ENCODE measurements at regions not wholly inside any gene's neighbourhood (a gene's known extent, or its start where the extent isn't known, plus 50 kb on each side); places are given as distances from the start of the nearest gene placed in this dataset.

DNA sequence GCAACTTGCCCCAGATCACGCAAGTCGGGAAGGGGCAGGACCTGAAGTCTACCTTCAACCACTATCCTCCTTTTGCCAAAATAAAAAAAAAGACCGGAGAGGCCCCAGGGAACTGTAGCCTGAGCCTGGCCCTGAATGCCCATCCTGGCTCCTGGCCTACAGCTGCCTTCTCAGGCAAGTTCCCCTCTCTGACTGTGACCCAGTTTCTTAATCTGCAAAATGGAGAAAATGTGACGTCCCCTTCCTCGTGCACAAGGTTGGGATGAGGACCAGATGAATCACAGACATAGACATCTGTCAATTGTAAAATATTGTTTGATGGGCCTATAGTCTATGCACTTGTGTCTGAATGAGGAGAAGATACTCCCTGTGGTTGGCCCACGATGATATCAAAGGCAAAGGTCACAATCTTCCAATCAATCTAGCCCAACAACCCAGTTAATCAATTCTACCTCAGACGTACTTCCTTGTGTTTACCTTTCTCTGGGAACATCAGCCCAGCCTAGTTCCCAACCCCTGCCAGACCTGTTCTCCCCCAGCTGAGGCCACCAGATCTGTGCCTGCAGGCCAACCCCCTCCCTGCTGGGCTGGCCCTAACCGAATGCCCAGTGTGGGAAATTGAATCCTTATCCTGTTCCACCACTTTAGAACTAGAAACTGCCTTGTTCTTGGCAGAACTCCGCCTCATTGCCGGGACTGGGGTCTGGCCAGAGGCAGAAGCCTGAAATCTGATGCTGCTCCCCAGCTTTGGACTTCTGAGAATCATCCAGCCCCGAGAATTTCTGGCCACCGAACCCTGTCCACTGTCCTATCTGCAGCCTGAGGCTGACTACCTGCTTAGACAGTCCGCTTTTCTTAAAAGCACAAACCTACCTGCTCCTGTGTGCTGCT is 101.8 kb upstream of the LIPC start:
- DNase-seq: peak; percentile 63

DNA sequence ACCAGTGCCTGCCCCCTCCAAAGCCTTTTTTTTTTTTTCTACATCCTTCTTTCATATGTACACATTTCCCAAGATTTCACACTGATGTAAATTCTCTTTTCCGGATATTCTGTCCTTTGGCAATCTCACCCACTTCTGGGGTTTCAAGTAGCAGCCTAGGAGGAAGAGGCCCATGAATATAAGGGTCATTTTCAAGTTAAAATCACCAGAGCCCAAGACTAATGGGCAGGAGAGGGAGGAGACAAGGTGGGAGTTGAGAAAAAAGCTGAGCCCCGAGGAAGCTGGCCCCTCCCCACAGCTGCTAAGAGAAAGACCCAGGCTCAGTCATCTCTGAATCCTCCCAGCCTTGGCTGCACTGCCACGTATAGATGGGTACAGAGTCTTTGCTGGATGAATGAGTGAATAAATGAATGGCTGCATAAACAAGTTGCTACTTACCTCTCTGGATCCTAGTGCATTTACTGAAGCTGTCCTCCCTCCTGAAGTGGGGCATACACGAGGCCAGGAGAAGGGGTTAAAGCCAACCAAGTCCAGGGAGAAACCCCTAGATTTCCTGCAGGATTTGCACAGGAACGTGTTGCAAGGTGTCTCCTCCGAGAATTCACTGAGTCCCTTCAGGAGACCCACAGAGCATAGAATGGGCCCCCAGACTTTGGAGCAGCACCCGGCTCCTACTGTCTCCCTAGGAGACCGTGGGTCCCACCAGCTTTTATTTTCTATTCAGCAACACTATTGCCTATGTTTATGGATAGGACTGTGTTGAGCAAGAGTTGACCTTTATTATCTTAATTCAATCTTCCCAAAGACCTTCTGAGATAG is 100.8 kb upstream of the LIPC start:
- DNase-seq: no peak

DNA sequence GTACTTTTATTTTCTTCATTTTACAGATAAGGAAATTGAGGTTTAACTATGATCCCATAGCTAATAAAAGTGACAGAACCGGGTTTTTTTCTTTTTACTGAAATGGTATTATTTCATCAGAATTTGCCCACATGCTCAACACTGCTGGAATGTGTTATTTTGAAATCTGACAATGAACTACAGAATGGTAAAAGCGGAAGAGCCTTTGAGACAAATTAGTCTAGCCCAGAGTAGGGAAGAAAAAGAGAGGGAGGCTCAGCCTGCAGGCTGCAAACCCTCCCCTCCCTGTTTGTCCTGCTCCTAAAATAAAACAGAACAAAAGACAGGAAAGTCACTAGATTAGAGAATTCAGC is 100.3 kb upstream of the LIPC start:
- no peak for DNase-seq

DNA sequence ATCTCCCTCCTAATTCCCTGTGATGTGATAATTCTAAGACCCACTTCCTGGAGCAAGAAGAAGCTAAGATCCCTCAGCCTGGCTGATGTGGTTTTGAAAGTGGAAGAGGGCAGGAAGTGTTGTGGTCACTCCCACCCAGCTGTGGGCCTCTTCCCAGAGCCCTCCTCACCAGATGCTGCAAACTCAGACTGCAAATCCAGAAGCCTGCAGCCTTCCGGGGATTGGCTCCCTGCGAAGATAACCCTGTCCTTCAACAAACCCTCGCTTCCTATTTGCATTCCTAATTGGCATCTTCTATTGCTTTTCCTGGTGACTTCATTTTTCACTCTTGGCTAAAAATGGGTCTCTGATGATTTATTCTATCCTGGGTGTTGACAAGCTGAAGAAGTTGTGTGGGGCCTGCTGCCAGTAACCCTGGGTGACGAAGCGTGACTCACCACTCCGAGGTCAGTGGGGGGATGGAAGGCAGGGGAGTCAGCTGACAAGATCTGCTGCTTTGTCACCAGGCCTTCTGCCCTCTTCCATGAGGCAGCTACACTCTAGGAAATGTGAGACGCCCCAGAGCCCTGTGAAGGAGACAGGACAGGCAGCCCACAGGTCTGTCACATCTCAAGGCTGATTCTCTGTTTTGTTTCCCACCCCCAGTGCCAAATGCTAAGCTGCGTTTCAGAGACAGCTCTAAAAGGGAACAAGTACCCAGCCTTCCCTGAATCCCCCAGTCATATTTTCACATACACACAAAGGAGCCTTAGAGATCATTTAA is 99.7 kb upstream of the LIPC start:
- peak; percentile 92 for DNase-seq

DNA sequence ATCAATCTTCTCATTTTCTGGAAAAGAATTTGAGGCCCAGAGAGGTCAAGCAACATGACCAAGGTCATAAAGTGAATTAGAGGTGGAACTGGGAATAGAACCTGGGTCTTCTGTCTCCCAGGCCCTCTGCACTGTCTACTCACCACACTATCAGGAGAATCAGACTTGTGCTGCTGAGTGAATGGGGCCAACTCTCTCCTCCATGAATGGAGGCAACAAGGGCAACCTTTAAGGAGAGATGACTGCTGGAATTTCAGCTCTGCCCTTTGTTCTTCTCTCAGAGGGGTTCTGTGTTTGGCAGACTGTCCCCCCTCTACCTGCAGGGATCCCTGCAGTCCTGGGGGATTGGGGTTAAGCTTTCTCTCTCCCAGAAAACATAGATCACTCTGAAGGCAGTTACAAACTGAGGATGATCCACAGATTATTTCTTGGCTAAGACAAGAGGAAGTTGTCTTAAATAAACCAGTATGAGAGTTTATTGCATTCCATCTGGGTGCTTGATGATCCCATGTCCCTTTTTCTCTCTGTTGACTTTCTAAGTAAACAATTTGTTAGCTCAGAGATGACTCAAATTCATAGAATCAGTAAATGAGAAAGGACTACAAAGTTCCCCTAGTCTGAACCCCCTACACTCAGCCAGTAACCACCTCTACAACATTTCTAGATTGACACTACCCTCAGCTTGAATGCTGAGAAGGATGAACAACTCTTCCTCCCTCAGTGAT is 99.0 kb upstream of the LIPC start:
- peak; percentile 26 for DNase-seq

DNA sequence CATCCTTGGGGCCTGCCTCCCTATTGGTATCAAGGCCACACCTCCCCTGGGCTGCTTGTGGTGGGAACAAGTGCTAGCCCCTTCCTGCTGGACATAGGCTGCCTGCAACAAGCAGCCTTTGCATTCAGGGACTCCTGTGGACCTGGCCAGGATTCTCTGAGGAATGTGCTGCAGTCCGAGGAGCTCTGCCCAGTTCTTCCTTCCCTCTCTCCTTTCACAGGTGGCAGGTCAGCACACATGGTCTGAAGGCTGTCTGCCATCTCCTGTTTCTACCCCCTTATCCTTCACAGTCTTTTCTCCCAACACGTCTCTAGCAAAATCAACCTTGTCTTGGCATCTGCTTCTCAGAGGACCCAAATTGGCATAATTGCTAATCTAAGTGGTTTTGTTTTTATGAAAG is 97.0 kb upstream of the LIPC start:
- no peak for DNase-seq

DNA sequence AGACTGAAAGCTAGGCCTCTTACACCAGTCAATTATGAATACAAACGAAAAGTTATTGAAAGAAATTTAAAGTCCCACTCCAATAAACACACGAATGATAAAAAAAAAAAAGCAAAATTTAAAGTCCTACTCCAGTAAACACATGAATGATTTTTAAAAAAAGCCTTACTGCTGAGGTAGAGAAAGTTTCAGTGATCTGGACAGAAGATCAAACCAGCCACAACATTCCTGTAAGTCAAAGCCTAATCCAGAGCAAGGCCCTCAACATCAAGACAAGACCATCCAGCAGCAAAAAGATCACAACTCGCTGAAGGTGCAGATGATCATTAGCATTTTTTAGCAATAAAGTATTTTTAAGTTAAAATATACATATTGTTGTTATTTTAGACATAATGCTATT is 95.6 kb upstream of the LIPC start:
- DNase-seq: no peak

DNA sequence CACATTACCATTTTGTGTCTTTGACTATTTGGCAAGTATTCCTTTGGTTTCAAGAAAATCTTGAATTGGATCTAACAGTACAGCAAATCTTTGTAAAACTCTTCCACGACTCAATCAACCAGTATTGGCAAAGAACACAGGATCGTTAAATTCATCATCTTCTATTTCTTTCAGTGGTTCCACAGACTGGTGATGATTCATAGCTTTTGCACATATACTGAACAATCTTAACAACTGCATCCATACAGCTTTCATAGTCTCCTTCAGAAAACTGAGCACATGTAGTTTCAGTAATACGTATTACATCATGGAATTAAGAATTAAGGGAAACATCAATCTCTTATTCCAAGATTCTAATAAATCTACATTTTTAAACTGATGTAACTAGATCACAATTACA is 91.6 kb upstream of the LIPC start:
- DNase-seq: no peak

DNA sequence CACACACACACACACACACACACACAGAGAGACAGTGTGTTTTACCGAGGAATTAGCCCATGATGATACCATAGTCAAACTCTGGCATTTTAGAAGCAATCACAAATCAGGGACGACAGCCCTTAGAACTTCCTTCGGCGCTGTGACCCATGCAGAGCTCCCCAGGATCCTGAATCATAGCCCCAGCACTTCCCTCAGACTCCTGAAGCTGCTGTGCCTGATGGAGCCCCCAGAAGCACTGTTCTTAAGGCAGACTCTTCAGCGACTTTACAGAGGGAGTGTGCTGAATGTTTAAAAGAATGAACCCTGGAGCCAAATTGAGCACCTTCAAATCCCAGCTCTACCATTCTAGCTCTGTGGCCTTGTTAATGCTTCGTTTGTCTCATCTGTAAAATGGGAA is 89.3 kb upstream of the LIPC start:
- DNase-seq: no peak

DNA sequence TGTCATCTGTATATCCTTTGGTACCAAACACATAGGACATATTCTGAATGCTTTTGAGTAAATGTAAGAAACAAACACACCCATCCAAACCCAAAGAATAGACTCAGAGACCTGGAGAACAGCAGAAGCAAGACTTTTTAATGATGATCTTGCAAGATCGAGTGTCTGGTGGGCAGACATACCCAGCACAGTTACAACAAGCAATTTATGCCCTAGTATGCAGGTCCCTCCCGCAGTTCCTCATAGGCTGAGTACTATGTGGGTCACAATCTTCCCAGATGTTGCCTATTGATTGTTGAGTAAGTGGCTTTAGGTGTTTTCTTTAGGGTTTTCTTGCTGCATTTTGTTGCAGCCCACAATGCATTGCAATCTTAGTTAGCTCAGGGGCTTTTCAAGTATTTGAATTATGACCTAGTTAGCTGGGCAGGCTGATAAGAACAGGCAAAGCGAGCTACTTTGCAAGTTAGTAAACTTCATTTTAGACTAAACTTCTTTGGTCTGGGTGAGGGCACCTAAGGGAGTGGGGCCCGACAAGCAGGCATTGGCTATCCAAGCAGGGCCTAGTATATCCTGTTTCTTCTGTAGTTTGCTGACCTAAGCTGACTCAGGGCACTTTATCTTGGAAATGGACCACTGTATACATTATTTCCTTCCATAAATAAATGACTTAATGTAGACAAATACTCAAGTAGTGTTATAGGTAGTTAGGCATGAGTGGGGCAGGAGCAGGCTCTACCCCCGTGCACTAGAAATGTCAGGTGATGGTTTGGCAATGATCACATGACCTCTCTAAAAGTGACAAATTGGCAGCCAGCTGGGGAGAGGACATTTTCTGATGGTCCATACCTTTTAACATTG is 87.3 kb upstream of the LIPC start:
- no peak for DNase-seq

DNA sequence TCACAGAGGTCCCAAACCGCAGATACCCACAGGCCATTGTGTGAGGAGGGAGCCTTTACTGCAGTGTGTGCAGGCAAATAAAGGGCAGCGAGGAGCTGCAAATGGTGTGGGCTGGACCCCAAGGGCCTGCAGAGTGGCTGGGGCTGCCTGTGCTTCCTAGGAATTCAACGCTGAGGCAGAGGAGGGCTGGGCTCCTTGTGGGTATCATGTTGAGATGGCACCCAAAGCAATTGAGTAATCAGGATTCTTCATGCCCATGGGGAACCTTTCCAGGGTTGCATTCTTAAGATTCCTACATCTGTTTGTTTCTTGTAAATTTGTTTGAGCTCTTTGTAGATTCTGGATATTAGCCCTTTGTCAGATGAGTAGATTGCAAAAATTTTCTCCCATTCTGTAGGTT is 85.4 kb upstream of the LIPC start:
- no peak for DNase-seq

DNA sequence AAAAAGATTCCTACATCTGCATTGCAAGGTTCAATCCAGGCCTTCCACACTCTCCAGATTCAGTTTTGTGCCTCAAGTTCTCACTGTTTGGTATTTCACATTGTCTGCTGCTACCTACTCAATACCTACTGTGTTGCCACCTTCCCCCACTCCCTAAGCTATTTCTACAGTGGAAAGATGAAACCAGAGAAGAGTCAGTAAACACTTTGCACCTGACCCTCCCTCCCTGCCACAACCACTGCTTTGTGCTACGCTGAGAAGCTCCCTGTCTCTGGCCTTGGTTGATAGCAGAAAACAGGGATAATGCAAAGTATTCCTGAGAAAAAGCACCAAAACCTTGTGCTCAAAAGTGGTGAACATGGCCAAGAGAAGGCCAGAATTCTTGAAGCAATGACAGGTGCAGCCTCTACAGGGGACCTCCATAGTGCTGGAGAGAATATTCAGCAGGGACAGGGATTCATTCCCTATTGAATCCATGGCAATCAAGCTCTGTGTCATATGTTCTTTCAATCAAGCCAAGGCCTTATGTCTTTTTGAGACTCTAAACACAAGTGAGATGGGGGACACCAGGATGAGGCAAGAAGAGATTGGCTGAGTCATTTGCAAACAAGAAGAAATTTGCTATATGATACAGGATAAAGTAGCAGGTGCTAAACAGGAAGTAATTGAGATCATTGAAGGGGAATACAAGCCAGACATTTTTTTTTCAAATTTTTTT is 83.5 kb upstream of the LIPC start:
- DNase-seq: peak; percentile 78

DNA sequence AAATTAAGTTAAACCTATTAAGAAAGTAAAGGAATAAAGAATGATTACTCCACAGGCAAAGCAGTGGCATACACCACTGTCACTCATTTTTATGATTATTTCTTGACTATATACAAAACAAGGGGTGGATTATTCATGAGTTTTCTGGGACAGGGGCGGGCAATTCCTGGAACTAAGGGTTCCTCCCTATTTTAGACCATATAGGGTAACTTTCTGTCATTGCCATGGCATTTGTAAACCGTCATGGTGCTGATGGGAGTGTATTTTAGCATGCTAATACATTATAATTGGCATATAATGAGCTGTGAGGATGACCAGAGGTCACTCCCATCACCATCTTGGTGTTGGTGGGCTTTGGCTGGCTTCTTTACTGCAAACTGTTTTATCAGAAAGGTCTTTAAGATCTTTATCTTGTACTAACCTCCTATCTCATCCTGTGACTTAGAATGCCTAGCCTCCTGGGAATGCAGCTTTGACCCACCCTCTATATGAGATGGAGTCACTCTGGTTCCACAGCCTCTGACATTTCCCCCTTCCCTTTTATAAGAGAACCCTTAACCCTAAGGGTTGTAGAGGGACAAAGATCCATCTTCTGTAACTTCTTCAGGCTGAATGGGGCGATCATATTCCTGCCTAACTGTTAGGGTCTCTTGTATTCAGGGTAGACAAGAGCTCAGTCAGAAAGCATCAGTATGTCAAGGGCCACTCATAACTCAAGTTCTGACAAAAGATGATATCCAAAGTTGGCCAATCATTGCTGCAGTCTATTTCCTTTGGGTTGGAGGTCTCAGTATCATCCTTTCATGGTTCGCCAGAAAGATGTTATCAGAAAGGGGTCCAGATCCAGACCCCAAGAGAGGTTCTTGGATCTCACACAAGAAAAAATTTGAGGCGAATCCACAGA is 79.5 kb upstream of the LIPC start:
- no peak for DNase-seq

DNA sequence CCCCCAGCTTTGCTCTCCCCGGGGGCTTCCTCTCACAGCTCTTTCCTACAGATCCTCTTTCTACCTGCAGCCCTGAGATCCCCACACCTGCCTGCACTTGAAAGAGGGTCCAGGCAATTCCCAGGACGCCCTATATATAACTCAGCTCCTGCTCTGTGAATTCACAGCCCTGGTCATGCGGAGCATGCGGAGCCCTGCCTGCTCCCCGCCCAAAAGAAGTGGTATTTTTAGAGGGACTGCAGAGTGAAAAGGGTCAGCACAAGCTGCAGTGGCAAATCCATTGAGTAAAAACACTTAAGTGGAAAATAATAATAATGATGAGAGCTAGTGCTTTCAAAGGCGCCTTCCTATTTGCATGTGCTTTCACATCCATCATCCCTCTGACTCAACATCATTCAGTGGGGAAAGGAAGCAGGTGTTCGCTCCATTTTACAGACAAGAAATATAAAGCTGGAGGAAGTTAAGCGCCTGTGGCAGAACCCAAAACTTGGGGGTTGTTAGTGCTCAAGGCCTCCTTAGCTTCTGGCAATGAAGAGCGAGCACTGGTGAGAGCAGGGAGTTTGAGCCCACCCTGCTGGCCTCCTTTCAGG is 76.3 kb upstream of the LIPC start:
- DNase-seq: peak; percentile 54

DNA sequence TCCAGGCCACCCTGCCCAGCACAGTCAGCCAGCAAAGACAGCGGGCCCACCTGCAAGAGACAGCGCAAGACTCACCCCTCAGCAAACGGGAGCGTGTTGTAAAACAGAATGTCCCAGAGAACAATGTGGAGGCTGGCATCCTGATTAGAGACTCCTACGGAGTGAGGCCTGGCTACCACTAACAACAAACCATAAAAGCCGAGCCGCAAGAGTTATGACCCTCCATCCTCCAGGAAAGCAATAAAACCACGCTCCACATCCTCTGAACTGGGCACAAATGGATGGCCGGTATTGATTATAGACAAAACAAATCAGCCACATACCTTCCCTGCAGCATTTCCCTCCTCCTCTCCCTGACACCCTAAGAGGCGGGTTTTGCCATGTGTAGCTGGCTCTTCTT is 75.8 kb upstream of the LIPC start:
- no peak for DNase-seq

DNA sequence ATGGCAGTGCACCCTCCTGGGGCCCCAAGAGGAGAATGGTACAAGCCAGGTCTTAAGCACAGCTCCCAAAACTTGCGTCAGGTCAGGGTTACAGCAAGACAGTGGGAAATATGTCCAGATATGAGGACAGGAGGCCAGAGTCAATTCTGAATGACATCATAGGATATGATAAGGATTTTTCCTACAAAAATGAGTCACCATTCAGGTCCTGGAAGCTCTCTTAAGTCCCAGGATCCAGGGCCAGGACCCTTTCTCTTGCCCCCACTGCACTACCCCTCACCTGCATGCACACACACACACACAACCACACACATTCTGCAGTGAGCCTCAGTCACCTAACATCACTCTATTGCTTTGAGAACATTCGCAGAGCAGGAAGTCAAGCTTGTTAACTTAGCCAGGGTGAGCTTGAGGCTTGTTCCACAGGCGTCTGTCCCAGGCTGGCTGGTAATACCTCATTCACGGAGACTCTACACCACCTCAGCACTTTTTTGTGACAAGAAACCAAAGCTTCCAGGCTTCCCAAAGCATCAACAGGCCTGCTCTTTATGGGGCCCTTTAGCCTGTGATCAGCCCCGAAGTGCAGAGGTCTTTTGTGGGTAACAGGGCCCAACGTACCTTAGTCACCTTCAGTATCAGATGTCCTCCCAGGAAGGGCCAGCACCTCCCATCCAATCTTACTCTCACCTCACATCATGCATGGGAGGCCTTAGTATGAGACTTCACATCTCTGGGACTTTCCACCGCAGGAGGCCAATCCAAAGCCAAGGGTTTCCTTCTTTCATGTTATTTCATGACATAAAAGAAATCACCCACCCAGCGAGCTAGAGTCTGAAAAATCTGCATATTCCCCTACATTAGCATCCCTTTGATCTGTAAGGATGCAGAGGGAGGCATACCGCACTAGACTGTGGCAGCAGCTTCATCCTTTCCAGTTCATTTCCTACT is 74.0 kb upstream of the LIPC start:
- no peak for DNase-seq

DNA sequence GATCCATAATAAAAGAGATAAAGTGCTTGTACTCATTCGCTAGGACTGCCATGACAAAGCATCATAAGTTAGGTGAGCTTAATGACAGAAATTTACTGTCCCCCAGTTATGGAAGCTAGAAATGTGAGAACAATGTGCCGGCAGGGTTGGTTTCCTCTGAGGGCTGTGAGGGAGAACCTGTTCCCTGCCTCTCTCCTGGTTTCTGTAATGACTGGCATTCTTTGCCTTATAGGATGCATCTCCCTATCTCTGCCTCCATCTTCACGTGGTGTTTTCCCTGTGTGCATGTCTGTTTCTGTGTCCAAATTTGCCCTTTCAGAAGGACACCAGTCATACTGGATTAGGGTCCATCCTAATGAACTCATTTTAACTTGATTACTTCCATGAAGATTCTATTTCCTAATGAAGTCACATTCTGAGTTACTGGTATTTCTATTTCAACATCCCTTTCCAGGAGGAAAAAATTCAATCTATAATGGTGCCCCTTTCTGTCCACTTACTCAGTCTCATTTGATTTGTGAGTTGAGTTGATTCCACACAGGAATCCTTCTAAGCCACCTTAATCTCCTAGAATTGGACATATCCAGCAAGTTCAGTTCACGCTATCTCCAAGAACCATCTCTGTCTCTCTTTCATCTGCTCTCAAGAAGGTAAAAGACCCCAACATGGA is 71.2 kb upstream of the LIPC start:
- DNase-seq: no peak

DNA sequence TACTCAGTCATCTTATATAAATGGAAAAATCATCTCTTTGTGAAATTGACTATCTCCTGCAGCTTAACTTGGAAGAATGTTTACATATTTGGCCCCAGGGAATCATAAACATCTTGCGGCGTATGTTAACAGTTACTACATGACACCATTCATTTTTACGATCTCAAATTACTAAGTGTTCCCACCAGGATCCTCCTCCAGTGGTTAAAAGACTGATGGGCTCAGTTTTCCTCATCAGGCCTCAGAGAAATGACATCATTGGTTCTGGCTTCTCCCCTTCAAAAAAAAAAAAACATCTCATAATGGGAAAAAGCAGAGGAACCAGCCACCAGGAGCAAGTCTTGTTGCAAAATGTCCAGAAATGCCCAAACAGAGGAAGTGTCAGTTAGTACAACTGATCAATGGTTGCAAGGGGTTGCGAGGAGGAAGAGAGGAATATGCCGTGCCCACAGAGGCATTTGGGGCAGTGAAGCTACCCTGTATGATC is 70.5 kb upstream of the LIPC start:
- DNase-seq: no peak

Measured in NCI-H510A treated with DMSO at 0.1 percent for 48 hours (cell line).